Transverse colon (tissue), 4 donors: ENCODE measurements at regions not wholly inside any gene's neighbourhood (a gene's known extent, or its start where the extent isn't known, plus 50 kb on each side); places are given as distances from the start of the nearest gene placed in this dataset.

ENCODE experiments used
- DNase-seq: peaks from one replicate; pipeline ENCODE4 v3.0.0-alpha.2; 2019
- H3K27ac ChIP-seq, 4 donors: fragments of 200-600 bp; sonication (generic); 2 replicates each; pipeline ENCODE4 v1.5.1; 2016 to 2018; ENCODE audit warnings: inconsistent platforms in 4 of 4
- H3K27me3 ChIP-seq: fragments of 200-600 bp; sonication (generic); 2 replicates; pipeline ENCODE4 v1.5.1; 2017; ENCODE audit warnings: inconsistent platforms
- H3K36me3 ChIP-seq, 4 donors: fragments of 200-600 bp; sonication (generic); 2 replicates each; pipeline ENCODE4 v1.5.1; 2017 to 2019; ENCODE audit warnings: inconsistent platforms in 4 of 4
- H3K4me1 ChIP-seq, 4 donors: fragments of 200-600 bp; sonication (generic); 2 replicates each; pipeline ENCODE4 v1.5.1; 2017 to 2020; ENCODE audit warnings: inconsistent platforms in 4 of 4
- H3K4me3 ChIP-seq, 4 donors: fragments of 200-600 bp; sonication (generic); 1 replicate in 1 of 4; 2 replicates in 3 of 4; pipeline versions ENCODE4 v1.5.1 to v1.6.1; 2017 to 2019; ENCODE audit warnings: inconsistent platforms in 4 of 4
- H3K9me3 ChIP-seq, 2 donors: fragments of 200-600 bp; sonication (generic); 2 replicates each; pipeline ENCODE4 v1.5.1; 2017 to 2019; ENCODE audit warnings: inconsistent platforms in 2 of 2
- EP300 ChIP-seq: sonication (generic); formaldehyde crosslinking; IDR thresholded peaks from one replicate; pipeline ENCODE4 v1.6.1; 2017; ENCODE audit warnings: antibody characterized with exemption, low read depth
- POLR2A ChIP-seq: fragments of 450-650 bp; IDR thresholded peaks from one replicate; pipeline ENCODE4 v1.6.1; 2016; ENCODE audit warnings: antibody characterized with exemption, mild to moderate bottlenecking, moderate library complexity
- POLR2AphosphoS5 ChIP-seq, 3 donors: sonication (generic); formaldehyde crosslinking; IDR thresholded peaks; one replicate each; pipeline ENCODE4 v1.6.1; 2016; ENCODE audit warnings: antibody characterized with exemption in 3 of 3
- WGBS, 2 donors: methylation state at CpG; one replicate each; pipeline ENCODE4 v1.1.5; 2018; ENCODE audit warnings: low coverage in 1 of 2; 5-methylcytosine and 5-hydroxymethylcytosine counted together
- in situ Hi-C, 4 donors: fragments of 200-750 bp; cut with MboI; loops; one replicate each; pipeline versions ENCODE4 v1.15.0 to v1.15.1; 2017; ENCODE audit warnings: low sequenced_read_pairs in 3 of 4, low pct_ligation_motif_present in 1 of 4, low pct_unique_long_range_greater_than_20kb in 1 of 4
- intact Hi-C: fragments of 100-400 bp; cut with DNase I; formaldehyde crosslinking; loops from one replicate; pipeline ENCODE4 v1.15.1; 2023; ENCODE audit warnings: low total_unique reads
- TF ChIP-seq, protein P1 (sequence below), 5 experiments: fragments of 200-600 bp in 3 of 5; fragments of 450-650 bp in 2 of 5; sonication (generic) in 3 of 5; IDR thresholded peaks; 1 replicate in 2 of 5; 2 replicates in 3 of 5; pipeline ENCODE4 v1.5.1; 2016 to 2017; ENCODE audit warnings: antibody characterized with exemption in 5 of 5, inconsistent platforms in 3 of 5, mild to moderate bottlenecking in 2 of 5, moderate library complexity in 1 of 5

DNA sequence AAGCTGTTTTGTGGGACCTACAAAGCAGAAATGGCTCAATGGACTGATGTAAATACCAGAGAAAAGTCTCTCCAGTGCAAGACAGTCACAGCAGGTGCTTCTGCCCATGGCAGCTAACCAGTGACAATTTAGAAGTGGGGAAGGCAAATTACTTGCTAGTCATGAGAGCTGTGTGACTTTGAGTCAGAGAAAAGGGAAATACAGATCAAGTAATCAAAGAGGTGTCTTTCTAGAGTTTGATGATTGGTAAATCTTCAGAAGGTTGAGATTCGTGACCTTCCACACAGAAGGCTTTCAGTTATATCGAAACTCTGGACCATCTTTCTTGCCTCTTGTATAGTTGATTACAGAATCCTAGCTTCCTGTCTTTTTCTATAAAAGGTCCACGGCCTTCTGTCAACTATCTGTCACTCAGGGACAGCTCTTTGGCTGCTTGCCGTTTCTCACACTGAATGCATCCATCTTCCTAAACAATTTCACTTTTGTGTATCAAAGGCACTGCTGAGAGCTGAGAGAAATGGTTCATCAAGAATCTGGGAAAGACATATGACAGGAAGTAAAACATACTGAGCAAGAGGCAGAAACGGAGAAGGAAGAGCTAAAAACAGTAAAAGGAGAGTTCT lies 993.9 kb upstream of the ACO1 start:
- intact Hi-C loops (no loop called here), in situ Hi-C loops (no loop called here)
- H3K36me3 ChIP-seq = no peaks in the 10 kb centered on the region
- peaks cover 0 to 3% (median 0%) of the 10 kb centered on the region in 4 donors for H3K4me1 ChIP-seq
- no peak for DNase-seq
- 23 to 40% methylated on average over 3 to 5 of the region's 5 CpGs for WGBS, 2 donors
- H3K9me3 ChIP-seq = no peaks in the 10 kb centered on the region
- TF ChIP-seq POLR2A = no peak
- TF ChIP-seq EP300 = no peak
- H3K27me3 ChIP-seq = no peaks in the 10 kb centered on the region
- H3K4me3 ChIP-seq = no peak overlapping the region
- H3K27ac ChIP-seq = no peak overlapping the region

DNA sequence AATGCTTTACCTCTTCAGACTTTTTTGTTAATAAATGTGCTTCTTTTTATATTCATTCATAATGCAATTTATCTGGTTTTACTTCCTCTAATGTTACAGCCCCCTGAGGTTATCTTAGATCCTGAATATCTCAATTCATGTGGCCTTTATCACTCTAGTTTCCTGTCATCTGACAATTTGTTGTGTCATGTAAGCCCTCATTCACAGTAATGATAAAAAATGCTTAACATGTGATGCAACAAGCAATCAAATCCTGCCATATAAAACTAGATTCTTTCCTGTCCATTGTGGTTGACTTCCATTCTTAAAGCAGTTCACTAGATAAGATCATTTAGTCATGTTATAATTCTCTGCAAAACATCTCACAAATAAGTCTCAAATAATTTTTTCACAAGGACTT lies 991.2 kb upstream of the ACO1 start:
- no peak overlapping the region for H3K27ac ChIP-seq
- intact Hi-C loops = no loop called here
- H3K27me3 ChIP-seq = no peaks in the 10 kb centered on the region
- DNase-seq = no peak
- H3K36me3 ChIP-seq = no peaks in the 10 kb centered on the region
- TF ChIP-seq EP300 (no peak), POLR2AphosphoS5 (IDR thresholded peaks at IDR 0.05) (no peak), POLR2A (no peak)
- TF ChIP-seq, protein P1, sequence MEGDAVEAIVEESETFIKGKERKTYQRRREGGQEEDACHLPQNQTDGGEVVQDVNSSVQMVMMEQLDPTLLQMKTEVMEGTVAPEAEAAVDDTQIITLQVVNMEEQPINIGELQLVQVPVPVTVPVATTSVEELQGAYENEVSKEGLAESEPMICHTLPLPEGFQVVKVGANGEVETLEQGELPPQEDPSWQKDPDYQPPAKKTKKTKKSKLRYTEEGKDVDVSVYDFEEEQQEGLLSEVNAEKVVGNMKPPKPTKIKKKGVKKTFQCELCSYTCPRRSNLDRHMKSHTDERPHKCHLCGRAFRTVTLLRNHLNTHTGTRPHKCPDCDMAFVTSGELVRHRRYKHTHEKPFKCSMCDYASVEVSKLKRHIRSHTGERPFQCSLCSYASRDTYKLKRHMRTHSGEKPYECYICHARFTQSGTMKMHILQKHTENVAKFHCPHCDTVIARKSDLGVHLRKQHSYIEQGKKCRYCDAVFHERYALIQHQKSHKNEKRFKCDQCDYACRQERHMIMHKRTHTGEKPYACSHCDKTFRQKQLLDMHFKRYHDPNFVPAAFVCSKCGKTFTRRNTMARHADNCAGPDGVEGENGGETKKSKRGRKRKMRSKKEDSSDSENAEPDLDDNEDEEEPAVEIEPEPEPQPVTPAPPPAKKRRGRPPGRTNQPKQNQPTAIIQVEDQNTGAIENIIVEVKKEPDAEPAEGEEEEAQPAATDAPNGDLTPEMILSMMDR (IDR thresholded peaks at IDR 0.05) = no peak
- H3K4me1 ChIP-seq = peaks cover 0 to 3% (median 0%) of the 10 kb centered on the region in 4 donors
- no peak overlapping the region for H3K4me3 ChIP-seq
- in situ Hi-C loops = no loop called here
- H3K9me3 ChIP-seq = no peaks in the 10 kb centered on the region

DNA sequence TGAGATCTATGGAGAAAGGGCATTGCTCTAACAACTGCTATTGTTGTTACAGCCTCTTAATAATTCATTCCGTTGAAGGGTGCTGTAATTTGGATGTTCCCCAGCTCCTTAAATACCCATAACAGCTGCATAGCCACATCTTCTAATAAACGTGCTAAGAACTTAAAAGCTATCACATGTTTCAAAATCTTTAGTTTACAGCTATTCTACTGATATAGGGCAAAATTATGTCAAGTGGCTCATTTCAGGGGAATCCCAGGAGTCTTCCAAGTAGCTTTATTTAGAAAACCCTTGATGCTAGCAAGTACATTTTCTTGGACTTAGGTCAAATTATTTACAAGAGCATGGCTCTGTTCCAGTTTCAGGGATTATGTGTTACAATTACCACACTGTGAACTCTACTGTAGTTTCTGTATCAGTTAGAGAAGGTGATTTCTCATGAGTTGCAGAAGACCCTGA lies 990.4 kb upstream of the ACO1 start:
- in situ Hi-C loops (no loop called here), intact Hi-C loops (no loop called here)
- H3K27me3 ChIP-seq = no peaks in the 10 kb centered on the region

DNA sequence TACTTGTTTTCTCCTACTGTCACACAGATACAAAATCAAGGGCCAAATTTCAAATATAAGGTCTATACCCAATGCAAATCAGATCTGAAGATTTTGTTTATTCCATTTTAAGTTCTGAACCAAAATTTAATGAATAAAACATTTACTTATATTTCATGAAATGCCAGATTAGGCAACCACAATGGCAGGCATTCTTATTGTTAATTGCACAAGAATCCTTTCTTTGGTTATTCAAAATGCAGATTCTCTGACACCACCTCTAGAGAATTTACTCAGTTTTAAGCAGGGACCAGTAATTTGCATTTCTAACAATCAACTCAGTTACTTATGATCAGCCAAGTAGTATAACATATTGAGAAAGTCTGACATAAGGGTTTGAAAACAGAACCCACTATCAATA lies 972.4 kb upstream of the ACO1 start:
- H3K27me3 ChIP-seq = no peaks in the 10 kb centered on the region
- no peak for TF ChIP-seq EP300
- no peaks in the 10 kb centered on the region for H3K9me3 ChIP-seq
- in situ Hi-C loops (no loop called here), intact Hi-C loops (no loop called here)
- DNase-seq = no peak
- no peak overlapping the region for H3K4me3 ChIP-seq
- H3K36me3 ChIP-seq = no peaks in the 10 kb centered on the region
- no peak overlapping the region for H3K27ac ChIP-seq
- no peaks in the 10 kb centered on the region for H3K4me1 ChIP-seq

More for the DNA sequence above, 990.4 kb upstream of the ACO1 start:
- H3K9me3 ChIP-seq = no peaks in the 10 kb centered on the region
- no peak overlapping the region for H3K27ac ChIP-seq
- no peak overlapping the region for H3K4me3 ChIP-seq
- TF ChIP-seq EP300 (no peak), POLR2A (no peak), POLR2AphosphoS5 (IDR thresholded peaks at IDR 0.05) (no peak)
- TF ChIP-seq, protein P1 (IDR thresholded peaks at IDR 0.05) = no peak
- WGBS, 2 donors = 37 to 40% methylated on average over 1 to 2 of the region's 2 CpGs
- H3K36me3 ChIP-seq = no peaks in the 10 kb centered on the region
- peaks cover 0 to 3% (median 0%) of the 10 kb centered on the region in 4 donors for H3K4me1 ChIP-seq
- DNase-seq = no peak

DNA sequence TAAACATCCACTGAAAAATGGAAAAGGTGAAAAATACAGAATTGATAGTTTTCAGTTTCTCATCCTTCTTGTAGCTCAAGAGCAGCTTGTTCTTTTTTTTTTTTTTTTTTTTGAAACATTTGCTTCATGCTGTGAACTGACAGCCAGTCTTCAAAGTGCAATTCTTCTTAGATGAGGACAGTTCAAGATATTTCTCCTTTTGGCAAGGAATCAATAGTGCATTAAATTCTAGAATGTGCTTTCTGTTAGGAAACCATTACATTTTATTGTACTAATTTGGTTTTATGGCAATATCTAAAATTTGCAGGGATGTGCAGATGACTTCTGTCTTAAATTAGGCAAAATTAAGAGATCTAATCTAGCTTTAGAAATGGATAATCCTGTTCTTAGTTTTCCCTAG lies 969.3 kb upstream of the ACO1 start:
- in situ Hi-C loops = no loop called here
- DNase-seq = no peak
- no peak overlapping the region for H3K27ac ChIP-seq
- intact Hi-C loops = no loop called here
- H3K9me3 ChIP-seq = no peaks in the 10 kb centered on the region
- no peaks in the 10 kb centered on the region for H3K36me3 ChIP-seq
- no peaks in the 10 kb centered on the region for H3K27me3 ChIP-seq
- no peaks in the 10 kb centered on the region for H3K4me1 ChIP-seq
- TF ChIP-seq POLR2A (no peak), EP300 (no peak), POLR2AphosphoS5 (IDR thresholded peaks at IDR 0.05) (no peak)
- TF ChIP-seq, protein P1 (IDR thresholded peaks at IDR 0.05) = no peak
- no peak overlapping the region for H3K4me3 ChIP-seq
